NCI-H748 (cell line): ENCODE measurements at regions not wholly inside any gene's neighbourhood (a gene's known extent, or its start where the extent isn't known, plus 50 kb on each side); places are given as distances from the start of the nearest gene placed in this dataset.
A peak's percentile ranks its signal among the peaks of the same experiment; 100 is the strongest.
"Not testable (repeated sequence)": the region's sequence is repeated elsewhere in the genome, so short reads cannot be mapped to it uniquely, and the experiment has no call there.

Experiments
- DNase-seq: peaks from one replicate; lab custom pipeline; 2025; ENCODE audit not compliant: unreplicated experiment; lab: John Stamatoyannopoulos, UW

DNA sequence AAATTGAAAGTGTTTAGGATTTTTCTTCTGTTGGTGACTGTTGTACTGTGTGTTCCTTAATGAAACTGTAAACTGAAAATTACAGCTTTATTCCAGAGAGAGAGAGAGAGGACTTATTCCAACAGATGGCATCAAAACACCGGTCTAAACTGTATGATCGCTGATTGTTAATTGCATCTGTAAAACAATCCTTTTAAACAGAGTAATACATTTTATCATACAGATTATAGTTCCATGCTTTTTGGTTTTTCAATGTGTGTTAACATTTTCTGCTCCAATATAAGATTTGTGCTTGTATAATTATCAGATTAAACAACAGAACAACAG lies 289.7 kb upstream of the DNAJC19 start:
- DNase-seq: peak; percentile 41

DNA sequence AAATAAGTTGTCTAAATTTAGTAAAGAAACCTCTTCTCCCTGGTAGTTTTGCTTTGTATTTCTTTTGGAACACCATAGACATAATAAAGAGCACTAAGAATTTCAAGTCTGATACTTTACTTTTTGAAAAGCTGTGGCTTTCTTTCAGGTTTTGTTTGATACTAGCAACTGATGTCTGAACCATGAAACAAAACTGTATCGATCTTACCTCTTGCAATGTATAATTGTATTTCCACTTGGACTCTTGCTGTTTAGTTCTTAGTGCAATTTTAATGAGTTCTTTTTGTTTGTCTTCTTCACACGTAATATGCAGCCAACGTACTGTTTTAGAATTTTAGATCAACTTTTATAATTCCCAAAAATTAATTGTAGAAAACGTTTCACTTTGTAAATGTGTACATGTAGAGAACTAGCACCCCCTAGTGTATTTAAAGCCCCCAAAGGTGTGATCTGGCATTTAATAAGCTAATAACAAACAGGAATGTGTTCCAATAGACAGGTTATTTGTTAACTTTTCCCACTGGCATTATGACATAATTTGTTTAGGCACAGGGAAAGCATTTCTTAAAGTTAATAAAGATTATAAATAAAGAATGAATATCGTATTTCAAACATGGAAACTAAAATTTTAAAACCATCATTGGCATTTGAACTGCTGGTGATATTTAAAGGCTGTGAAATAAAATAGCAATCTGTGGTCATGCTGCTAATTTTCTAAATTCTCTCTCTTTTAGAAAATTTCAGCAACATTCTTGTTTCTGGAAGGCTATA lies 289.1 kb upstream of the DNAJC19 start:
- peak; percentile 26 for DNase-seq

GRCh38 chr3:181276358-181276896 lies 286.9 kb upstream of the DNAJC19 start:
- DNase-seq: no peak

DNA sequence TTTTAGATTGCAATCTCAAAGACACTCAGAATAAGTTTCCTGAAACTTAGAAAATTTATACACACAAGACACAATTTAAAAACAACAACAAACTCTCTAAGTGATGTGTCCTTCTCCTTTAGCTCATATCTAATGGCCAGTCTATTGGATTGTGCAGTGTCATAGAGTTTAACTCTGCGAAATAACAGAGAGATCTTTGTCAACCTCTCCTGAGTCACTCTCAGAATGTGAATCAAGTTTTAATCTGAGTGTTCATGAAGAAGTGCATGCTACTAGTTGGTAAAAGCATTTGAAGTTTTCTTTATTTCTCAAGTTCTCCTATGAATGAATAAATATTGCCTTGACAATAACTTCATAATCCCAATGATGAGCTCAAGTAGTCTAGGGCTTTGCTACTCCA lies 284.5 kb upstream of the DNAJC19 start:
- DNase-seq: no peak

- no peak for DNase-seq
These were observed 277.8 kb upstream of the DNAJC19 start for GRCh38 chr3:181267312-181267711.

- DNase-seq: peak; percentile 24
These were observed 276.3 kb upstream of the DNAJC19 start for GRCh38 chr3:181265750-181266333.

DNA sequence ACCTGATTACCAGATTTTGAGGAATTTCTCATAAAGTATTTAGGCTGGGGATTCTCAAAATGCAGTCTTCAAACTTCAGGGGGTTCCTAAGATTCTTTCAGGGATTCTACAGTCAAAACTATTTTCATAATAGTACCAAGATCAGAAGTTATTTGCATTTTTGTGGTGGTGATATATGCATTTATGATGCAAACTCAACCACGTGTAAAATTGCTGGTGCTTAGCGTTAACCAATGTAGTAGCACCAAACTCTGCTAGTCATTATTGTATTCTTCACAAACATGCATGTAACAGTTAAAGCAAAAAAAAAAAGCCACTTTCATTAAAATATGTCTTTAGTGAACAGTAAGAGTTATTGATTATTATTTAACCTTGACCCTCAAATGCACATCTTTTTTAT lies 274.9 kb upstream of the DNAJC19 start:
- DNase-seq: no peak

GRCh38 chr3:181253796-181254195 lies 264.3 kb upstream of the DNAJC19 start:
- DNase-seq: peak; percentile 10

- peak; percentile 97 for DNase-seq
These were observed 263.1 kb upstream of the DNAJC19 start for GRCh38 chr3:181252631-181253030.

DNA sequence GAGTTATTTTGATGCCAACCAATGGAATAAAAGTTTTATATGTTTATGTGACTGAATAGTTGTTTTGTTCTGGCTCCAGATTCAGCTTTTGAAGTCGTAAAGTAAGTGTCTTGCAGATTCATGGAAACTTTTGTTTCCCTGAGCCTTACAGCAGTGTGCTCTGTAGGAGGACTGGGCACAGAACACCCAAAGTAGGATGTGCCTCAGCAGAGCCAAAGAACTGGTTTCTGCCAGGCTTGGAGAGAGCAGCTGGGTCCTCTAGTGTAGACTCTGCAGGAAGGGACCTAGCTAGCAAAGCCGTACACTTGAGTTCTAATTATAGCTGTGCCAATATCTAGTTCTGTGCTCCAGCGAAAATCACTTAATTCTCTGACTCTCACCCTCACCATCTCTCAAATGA lies 261.2 kb upstream of the DNAJC19 start:
- DNase-seq: peak; percentile 11

- DNase-seq: peak; percentile 24
These were observed 249.9 kb upstream of the DNAJC19 start for GRCh38 chr3:181239441-181239840.

GRCh38 chr3:181230258-181230657 lies 240.7 kb upstream of the DNAJC19 start:
- DNase-seq: no peak

DNA sequence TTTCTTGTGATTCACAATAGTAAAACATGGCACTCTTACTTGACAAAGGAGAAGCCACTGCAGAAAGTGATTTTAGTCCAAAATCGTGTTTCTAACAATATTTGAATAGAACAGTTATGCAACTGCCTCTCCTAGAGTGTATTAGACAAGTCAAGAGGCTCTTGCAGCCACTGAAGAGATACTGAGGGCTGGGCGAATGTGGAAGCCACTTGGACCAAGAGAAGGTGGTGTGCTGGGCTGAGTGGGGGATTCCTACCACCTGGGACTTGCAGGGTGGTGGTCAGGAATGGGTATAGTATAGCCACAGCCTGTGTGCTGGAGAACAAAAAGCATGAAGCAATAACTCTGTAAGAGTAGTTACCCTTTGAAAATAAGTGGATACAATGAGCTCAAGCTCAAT lies 223.8 kb upstream of the DNAJC19 start:
- DNase-seq: no peak

DNA sequence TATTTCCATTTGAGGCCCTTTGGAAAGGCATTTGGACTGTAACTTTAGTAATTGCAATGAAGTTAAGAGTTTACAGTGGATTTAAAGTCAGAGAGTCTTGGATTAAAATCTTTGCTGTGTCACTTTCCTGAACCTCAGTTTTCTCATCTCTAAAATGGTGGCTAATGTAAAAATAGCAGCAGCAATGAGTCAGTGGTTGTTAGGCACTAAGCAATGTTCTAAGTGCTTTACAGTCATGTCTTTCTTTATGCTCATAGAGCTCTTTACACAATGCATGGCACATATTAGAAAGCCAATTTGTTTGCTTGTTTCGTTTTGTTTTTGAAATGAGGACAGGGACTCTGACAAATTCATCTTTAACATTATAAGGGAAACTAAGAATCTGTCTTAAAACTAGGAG lies 222.7 kb upstream of the DNAJC19 start:
- DNase-seq: no peak

DNA sequence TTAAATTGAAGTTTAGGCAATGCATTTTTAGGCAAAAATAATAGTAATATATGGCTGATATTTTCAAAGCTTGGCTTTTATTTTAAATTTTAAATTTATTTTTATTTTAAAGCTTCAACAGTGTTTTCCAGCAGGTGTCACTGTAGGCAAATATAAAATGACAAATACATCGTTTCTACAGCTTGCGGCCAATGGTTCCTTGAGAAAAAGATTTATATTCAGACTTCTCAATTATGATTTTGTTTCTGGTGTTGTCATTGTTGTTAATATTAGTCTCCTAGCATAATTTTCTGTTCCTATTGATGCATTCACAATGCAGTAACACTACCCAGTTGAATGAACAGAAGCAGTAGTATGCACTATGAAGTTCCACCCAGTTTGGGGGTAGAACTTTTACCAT lies 220.7 kb upstream of the DNAJC19 start:
- DNase-seq: peak; percentile 41

DNA sequence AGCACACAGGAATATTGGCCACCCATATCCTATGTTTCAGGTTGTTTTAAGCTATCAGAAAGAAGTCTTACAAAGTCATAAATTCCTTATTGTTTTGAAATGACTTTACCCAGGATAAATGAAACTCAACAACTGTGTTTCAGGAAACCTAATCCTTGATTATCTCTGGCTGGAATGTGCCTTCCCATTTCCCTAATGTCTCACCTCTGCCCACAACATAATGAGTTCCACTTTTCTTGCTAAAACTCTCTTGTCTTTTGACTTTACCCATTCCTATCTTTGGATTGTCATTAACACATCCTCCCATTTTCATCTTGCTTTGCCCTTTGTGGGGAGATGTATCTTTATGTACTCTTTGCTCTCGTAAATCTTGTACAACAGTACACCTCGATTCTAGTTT lies 200.0 kb upstream of the DNAJC19 start:
- DNase-seq: no peak

- no peak for DNase-seq
These were observed 194.2 kb upstream of the DNAJC19 start for GRCh38 chr3:181183764-181184163.

DNA sequence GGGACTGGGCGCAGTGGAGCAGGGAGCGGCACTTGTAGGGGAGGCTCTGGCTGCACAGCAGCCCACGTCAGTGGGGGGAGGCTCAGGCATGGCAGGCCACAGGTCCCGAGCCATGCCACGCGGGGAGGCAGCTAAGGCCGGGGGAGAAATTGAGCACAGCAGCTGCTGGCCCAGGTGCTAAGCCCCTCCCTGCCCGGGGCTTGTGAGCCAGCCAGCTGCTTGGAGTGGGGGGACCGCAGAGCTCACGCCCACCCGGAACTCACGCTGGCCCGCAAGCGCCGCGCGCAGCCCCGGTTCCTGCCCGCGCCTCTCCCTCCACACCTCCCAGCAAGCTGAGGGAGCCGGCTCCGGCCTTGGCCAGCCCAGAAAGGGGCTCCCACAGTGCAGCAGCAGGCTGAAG lies 193.5 kb upstream of the DNAJC19 start:
- not testable (repeated sequence) for DNase-seq

GRCh38 chr3:181178991-181179390 lies 189.5 kb upstream of the DNAJC19 start:
- no peak for DNase-seq

- peak; percentile 69 for DNase-seq
These were observed 187.1 kb upstream of the DNAJC19 start for GRCh38 chr3:181176601-181177000.

- no peak for DNase-seq
These were observed 185.2 kb upstream of the DNAJC19 start for GRCh38 chr3:181174676-181175233.

GRCh38 chr3:181174022-181174421 lies 184.5 kb upstream of the DNAJC19 start:
- no peak for DNase-seq
